HG02938 (cell line): ENCODE measurements at regions not wholly inside any gene's neighbourhood (a gene's known extent, or its start where the extent isn't known, plus 50 kb on each side); places are given as distances from the start of the nearest gene placed in this dataset.
"Not testable (repeated sequence)": the region's sequence is repeated elsewhere in the genome, so short reads cannot be mapped to it uniquely, and the experiment has no call there.

Source experiments
- ATAC-seq: cut with Tn5 transposase; IDR thresholded peaks from one replicate; pipeline ENCODE4 v1.9.1; 2021; ENCODE audit warnings: mild to moderate bottlenecking, moderate library complexity; ENCODE audit not compliant: unreplicated experiment

GRCh38 chr3:106826791-106827311 lies 550.4 kb upstream of the CCDC54 start:
- no peak for ATAC-seq

- ATAC-seq, result no peak
These were observed 549.6 kb upstream of the CCDC54 start for GRCh38 chr3:106827515-106828213.

GRCh38 chr3:106829206-106829605 lies 548.0 kb upstream of the CCDC54 start:
- ATAC-seq, result no peak

- ATAC-seq, result no peak
These were observed 546.9 kb upstream of the CCDC54 start for GRCh38 chr3:106830334-106830733.

GRCh38 chr3:106836906-106837305 lies 540.3 kb upstream of the CCDC54 start:
- no peak for ATAC-seq

- no peak for ATAC-seq
These were observed 539.6 kb upstream of the CCDC54 start for GRCh38 chr3:106837616-106838015.

GRCh38 chr3:106839576-106840280 lies 537.5 kb upstream of the CCDC54 start:
- ATAC-seq, result no peak

- ATAC-seq, result no peak
These were observed 536.9 kb upstream of the CCDC54 start for GRCh38 chr3:106840319-106840718.

GRCh38 chr3:106842151-106842550 lies 535.1 kb upstream of the CCDC54 start:
- ATAC-seq, result no peak

GRCh38 chr3:106844638-106845037 lies 532.6 kb upstream of the CCDC54 start:
- no peak for ATAC-seq

GRCh38 chr3:106848099-106848498 lies 529.1 kb upstream of the CCDC54 start:
- ATAC-seq, result no peak

GRCh38 chr3:106850437-106850836 lies 526.8 kb upstream of the CCDC54 start:
- no peak for ATAC-seq

GRCh38 chr3:106858321-106858720 lies 518.9 kb upstream of the CCDC54 start:
- ATAC-seq, result not testable (repeated sequence)

- no peak for ATAC-seq
These were observed 517.1 kb upstream of the CCDC54 start for GRCh38 chr3:106860182-106860581.

- ATAC-seq, result no peak
These were observed 515.2 kb upstream of the CCDC54 start for GRCh38 chr3:106862067-106862466.

GRCh38 chr3:106877627-106878026 lies 499.6 kb upstream of the CCDC54 start:
- ATAC-seq, result no peak

- ATAC-seq, result no peak
These were observed 497.0 kb upstream of the CCDC54 start for GRCh38 chr3:106880206-106880605.

GRCh38 chr3:106881186-106881585 lies 496.1 kb upstream of the CCDC54 start:
- no peak for ATAC-seq

GRCh38 chr3:106882297-106882696 lies 494.9 kb upstream of the CCDC54 start:
- no peak for ATAC-seq

- no peak for ATAC-seq
These were observed 471.2 kb upstream of the CCDC54 start for GRCh38 chr3:106906074-106906473.

GRCh38 chr3:106908181-106908938 lies 468.9 kb upstream of the CCDC54 start:
- no peak for ATAC-seq
